Tibial nerve (tissue), 4 donors: ENCODE measurements at regions not wholly inside any gene's neighbourhood (a gene's known extent, or its start where the extent isn't known, plus 50 kb on each side); places are given as distances from the start of the nearest gene placed in this dataset.

Experiments used
- CTCF ChIP-seq, 5 experiments: fragments of 200-600 bp in 3 of 5; fragments of 450-650 bp in 2 of 5; sonication (generic) in 3 of 5; IDR thresholded peaks; one replicate each; pipeline ENCODE4 v1.5.1; 2016 to 2019; ENCODE audit warnings: antibody characterized with exemption in 5 of 5, mild to moderate bottlenecking in 3 of 5, moderate library complexity in 2 of 5
- EP300 ChIP-seq, 2 donors: sonication (generic); formaldehyde crosslinking; IDR thresholded peaks; one replicate each; pipeline ENCODE4 v1.6.1; 2017; ENCODE audit warnings: antibody characterized with exemption in 2 of 2, mild to moderate bottlenecking in 1 of 2

GRCh38 chrX:45799576-45799975 lies 598.9 kb upstream of the DIPK2B start:
- TF ChIP-seq CTCF (IDR thresholded peaks at IDR 0.05) (no peak), EP300 (IDR thresholded peaks at IDR 0.05) (no peak)
